HG03175 (cell line): ENCODE measurements at regions not wholly inside any gene's neighbourhood (a gene's known extent, or its start where the extent isn't known, plus 50 kb on each side); places are given as distances from the start of the nearest gene placed in this dataset.

Source experiments
- ATAC-seq: cut with Tn5 transposase; IDR thresholded peaks from one replicate; pipeline ENCODE4 v1.9.1; 2021; ENCODE audit warnings: mild to moderate bottlenecking, moderate library complexity; ENCODE audit not compliant: unreplicated experiment

GRCh38 chr6:14361297-14361696, 243.7 kb downstream of the CD83 start:
- no peak for ATAC-seq

GRCh38 chr6:14361956-14362587, 244.5 kb downstream of the CD83 start:
- ATAC-seq: no peak

- ATAC-seq: no peak
Observed at GRCh38 chr6:14364370-14364769, 246.8 kb downstream of the CD83 start.

GRCh38 chr6:14365393-14365792, 247.8 kb downstream of the CD83 start:
- ATAC-seq: no peak

- ATAC-seq: no peak
Observed at GRCh38 chr6:14366315-14366714, 248.7 kb downstream of the CD83 start.

- no peak for ATAC-seq
Observed at GRCh38 chr6:14366872-14367271, 249.3 kb downstream of the CD83 start.

- no peak for ATAC-seq
Observed at GRCh38 chr6:14367296-14367695, 249.7 kb downstream of the CD83 start.

- no peak for ATAC-seq
Observed at GRCh38 chr6:14369717-14370116, 252.1 kb downstream of the CD83 start.

GRCh38 chr6:14371530-14371929, 254.0 kb downstream of the CD83 start:
- peak; percentile 38 for ATAC-seq

GRCh38 chr6:14372734-14373489, 255.3 kb downstream of the CD83 start:
- no peak for ATAC-seq

- ATAC-seq: no peak
Observed at GRCh38 chr6:14373648-14374437, 256.3 kb downstream of the CD83 start.

GRCh38 chr6:14375930-14376329, 258.4 kb downstream of the CD83 start:
- no peak for ATAC-seq

- no peak for ATAC-seq
Observed at GRCh38 chr6:14379568-14379967, 262.0 kb downstream of the CD83 start.

- ATAC-seq: no peak
Observed at GRCh38 chr6:14380086-14380820, 262.7 kb downstream of the CD83 start.

- ATAC-seq: no peak
Observed at GRCh38 chr6:14380901-14381828, 263.6 kb downstream of the CD83 start.

GRCh38 chr6:14381829-14382677, 264.5 kb downstream of the CD83 start:
- peak; percentile 62 for ATAC-seq

- no peak for ATAC-seq
Observed at GRCh38 chr6:14382678-14383236, 265.2 kb downstream of the CD83 start.

GRCh38 chr6:14383393-14384174, 266.0 kb downstream of the CD83 start:
- no peak for ATAC-seq
